SK-N-SH treated with all-trans-retinoic acid at 6 μM for 48 hours (cell line): ENCODE measurements at regions not wholly inside any gene's neighbourhood (a gene's known extent, or its start where the extent isn't known, plus 50 kb on each side); places are given as distances from the start of the nearest gene placed in this dataset.

Experiments
- ATAC-seq: fragments of 200-7000 bp; cut with Tn5 transposase; 3 replicates; pipeline ENCODE4 v1.9.1; 2020; ENCODE audit warnings: mild to moderate bottlenecking, moderate library complexity
- BACH2 ChIP-seq: fragments of 250-450 bp; sonication (Bioruptor Pico); IDR thresholded peaks from 2 replicates; pipeline ENCODE4 v1.9.0; 2021; ENCODE audit warnings: mild to moderate bottlenecking, borderline replicate concordance
- ESRRG ChIP-seq: fragments of 250-450 bp; sonication (Bioruptor Pico); IDR thresholded peaks from 2 replicates; pipeline ENCODE4 v1.6.1; 2021; ENCODE audit warnings: mild to moderate bottlenecking
- GLIS3 ChIP-seq: fragments of 250-450 bp; sonication (Bioruptor Pico); IDR thresholded peaks from 2 replicates; pipeline ENCODE4 v1.5.0; 2020; ENCODE audit warnings: mild to moderate bottlenecking, moderate library complexity
- ISL1 ChIP-seq: fragments of 250-450 bp; sonication (Bioruptor Pico); IDR thresholded peaks from 2 replicates; pipeline ENCODE4 v2.1.2; 2022; ENCODE audit warnings: mild to moderate bottlenecking, moderate library complexity
- OSR1 ChIP-seq: fragments of 250-450 bp; sonication (Bioruptor Pico); IDR thresholded peaks from 2 replicates; pipeline ENCODE4 v1.8.0; 2022; ENCODE audit warnings: moderate library complexity, mild to moderate bottlenecking, inconsistent platforms
- PPARA ChIP-seq: fragments of 250-450 bp; sonication (Bioruptor Pico); IDR thresholded peaks from 2 replicates; pipeline ENCODE4 v1.5.0; 2020; ENCODE audit warnings: mild to moderate bottlenecking, borderline replicate concordance
- SNAI2 ChIP-seq: fragments of 250-450 bp; sonication (Bioruptor Pico); IDR thresholded peaks from 2 replicates; pipeline ENCODE4 v1.5.0; 2020; ENCODE audit warnings: mild to moderate bottlenecking, moderate library complexity
- TCF4 ChIP-seq: fragments of 250-450 bp; sonication (Bioruptor Pico); IDR thresholded peaks from 2 replicates; pipeline ENCODE4 v1.8.0; 2021; ENCODE audit warnings: mild to moderate bottlenecking, moderate library complexity, borderline replicate concordance
- ZC3H10 ChIP-seq: fragments of 250-450 bp; sonication (Bioruptor Pico); IDR thresholded peaks from 2 replicates; pipeline ENCODE4 v1.5.1; 2021; ENCODE audit warnings: mild to moderate bottlenecking, moderate library complexity
- ZFP3 ChIP-seq: fragments of 250-450 bp; sonication (Bioruptor Pico); IDR thresholded peaks from 2 replicates; pipeline ENCODE4 v1.5.0; 2020; ENCODE audit warnings: mild to moderate bottlenecking, moderate library complexity
- ZFP30 ChIP-seq: fragments of 450-650 bp; formaldehyde crosslinking; IDR thresholded peaks from 2 replicates; pipeline ENCODE4 v1.5.0; 2022; ENCODE audit warnings: mild to moderate bottlenecking, moderate library complexity
- ZNF565 ChIP-seq: fragments of 450-650 bp; formaldehyde crosslinking; conservative IDR thresholded peaks from 2 replicates; pipeline ENCODE4 v1.5.0; 2020; ENCODE audit warnings: low read depth, mild to moderate bottlenecking, moderate library complexity
- ZNF8 ChIP-seq: fragments of 450-650 bp; formaldehyde crosslinking; IDR thresholded peaks from 2 replicates; pipeline ENCODE4 v1.5.0; 2020; ENCODE audit warnings: mild to moderate bottlenecking, moderate library complexity
- TF ChIP-seq, protein P1 (sequence below): fragments of 250-450 bp; sonication (Bioruptor Pico); IDR thresholded peaks from 2 replicates; pipeline ENCODE4 v1.5.1; 2020; ENCODE audit warnings: low read depth, mild to moderate bottlenecking, moderate library complexity
- TF ChIP-seq, protein P2 (sequence below): fragments of 250-450 bp; sonication (Bioruptor Pico); IDR thresholded peaks from 2 replicates; pipeline ENCODE4 v1.8.0; 2020; ENCODE audit warnings: mild to moderate bottlenecking, moderate library complexity, borderline replicate concordance
- TF ChIP-seq, protein P3 (sequence below): fragments of 250-450 bp; sonication (Bioruptor Pico); IDR thresholded peaks from 2 replicates; pipeline ENCODE4 v1.8.0; 2021; ENCODE audit warnings: low read depth, mild to moderate bottlenecking, moderate library complexity, borderline replicate concordance
- TF ChIP-seq, protein P4 (sequence below): fragments of 250-450 bp; sonication (Bioruptor Pico); IDR thresholded peaks from 2 replicates; pipeline ENCODE4 v1.5.0; 2020; ENCODE audit warnings: mild to moderate bottlenecking, moderate library complexity
- TF ChIP-seq, protein P5 (sequence below): fragments of 250-450 bp; sonication (Bioruptor Pico); IDR thresholded peaks from 2 replicates; pipeline ENCODE4 v1.5.1; 2021; ENCODE audit warnings: mild to moderate bottlenecking, moderate library complexity

DNA sequence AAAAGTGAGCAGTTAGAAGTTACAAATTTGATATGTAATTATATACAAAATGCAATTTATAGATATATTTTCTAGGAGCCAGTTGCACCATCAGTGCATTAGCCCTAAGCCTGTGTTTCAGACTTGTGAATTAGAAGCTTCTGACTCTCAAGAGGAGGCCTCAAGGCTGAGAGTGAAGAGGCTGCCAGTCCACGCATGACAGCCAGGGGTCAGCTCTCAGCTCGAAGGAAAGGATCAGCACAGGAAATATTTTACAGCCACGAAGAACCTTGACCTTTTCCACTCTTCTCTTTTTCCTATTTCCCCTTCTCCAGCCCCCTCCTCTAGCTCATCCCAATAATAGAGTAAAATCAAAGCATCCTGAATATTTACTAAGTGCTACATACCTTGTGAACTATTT lies 642.4 kb downstream of the TRIML1 start:
- peak; percentile 64; the same call in 2 of the 3 replicates for ATAC-seq

DNA sequence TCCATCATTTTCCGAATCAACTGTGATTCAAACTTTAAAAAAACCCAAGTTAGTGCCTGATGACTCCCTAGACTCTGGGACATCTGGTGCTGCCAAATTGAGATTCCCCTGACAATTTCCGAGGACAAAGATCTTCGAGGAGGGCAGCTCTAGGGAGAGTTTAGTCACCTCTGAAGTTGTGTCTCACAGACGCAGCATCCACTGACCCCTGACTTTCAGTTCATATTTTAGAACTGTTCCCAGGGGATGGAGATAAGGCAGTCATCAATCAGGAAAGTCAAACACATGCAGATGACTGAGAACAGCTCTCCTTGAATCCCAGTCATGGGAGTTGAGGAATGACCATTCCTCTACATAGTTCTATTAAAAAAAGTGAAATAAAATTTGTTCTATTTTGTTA lies 643.9 kb downstream of the TRIML1 start:
- no peak for ATAC-seq
- TF ChIP-seq, protein P1, sequence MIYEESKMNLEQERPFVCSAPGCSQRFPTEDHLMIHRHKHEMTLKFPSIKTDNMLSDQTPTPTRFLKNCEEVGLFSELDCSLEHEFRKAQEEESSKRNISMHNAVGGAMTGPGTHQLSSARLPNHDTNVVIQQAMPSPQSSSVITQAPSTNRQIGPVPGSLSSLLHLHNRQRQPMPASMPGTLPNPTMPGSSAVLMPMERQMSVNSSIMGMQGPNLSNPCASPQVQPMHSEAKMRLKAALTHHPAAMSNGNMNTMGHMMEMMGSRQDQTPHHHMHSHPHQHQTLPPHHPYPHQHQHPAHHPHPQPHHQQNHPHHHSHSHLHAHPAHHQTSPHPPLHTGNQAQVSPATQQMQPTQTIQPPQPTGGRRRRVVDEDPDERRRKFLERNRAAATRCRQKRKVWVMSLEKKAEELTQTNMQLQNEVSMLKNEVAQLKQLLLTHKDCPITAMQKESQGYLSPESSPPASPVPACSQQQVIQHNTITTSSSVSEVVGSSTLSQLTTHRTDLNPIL (CRISPR knock-in tag), result no peak
- TF ChIP-seq OSR1 (CRISPR knock-in tag) (no peak), ZFP30 (CRISPR knock-in tag) (no peak), ISL1 (CRISPR knock-in tag) (no peak), SNAI2 (CRISPR knock-in tag) (no peak), PPARA (no peak)
- TF ChIP-seq, protein P2, sequence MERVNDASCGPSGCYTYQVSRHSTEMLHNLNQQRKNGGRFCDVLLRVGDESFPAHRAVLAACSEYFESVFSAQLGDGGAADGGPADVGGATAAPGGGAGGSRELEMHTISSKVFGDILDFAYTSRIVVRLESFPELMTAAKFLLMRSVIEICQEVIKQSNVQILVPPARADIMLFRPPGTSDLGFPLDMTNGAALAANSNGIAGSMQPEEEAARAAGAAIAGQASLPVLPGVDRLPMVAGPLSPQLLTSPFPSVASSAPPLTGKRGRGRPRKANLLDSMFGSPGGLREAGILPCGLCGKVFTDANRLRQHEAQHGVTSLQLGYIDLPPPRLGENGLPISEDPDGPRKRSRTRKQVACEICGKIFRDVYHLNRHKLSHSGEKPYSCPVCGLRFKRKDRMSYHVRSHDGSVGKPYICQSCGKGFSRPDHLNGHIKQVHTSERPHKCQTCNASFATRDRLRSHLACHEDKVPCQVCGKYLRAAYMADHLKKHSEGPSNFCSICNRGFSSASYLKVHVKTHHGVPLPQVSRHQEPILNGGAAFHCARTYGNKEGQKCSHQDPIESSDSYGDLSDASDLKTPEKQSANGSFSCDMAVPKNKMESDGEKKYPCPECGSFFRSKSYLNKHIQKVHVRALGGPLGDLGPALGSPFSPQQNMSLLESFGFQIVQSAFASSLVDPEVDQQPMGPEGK (CRISPR knock-in tag), result no peak
- TF ChIP-seq, protein P3, sequence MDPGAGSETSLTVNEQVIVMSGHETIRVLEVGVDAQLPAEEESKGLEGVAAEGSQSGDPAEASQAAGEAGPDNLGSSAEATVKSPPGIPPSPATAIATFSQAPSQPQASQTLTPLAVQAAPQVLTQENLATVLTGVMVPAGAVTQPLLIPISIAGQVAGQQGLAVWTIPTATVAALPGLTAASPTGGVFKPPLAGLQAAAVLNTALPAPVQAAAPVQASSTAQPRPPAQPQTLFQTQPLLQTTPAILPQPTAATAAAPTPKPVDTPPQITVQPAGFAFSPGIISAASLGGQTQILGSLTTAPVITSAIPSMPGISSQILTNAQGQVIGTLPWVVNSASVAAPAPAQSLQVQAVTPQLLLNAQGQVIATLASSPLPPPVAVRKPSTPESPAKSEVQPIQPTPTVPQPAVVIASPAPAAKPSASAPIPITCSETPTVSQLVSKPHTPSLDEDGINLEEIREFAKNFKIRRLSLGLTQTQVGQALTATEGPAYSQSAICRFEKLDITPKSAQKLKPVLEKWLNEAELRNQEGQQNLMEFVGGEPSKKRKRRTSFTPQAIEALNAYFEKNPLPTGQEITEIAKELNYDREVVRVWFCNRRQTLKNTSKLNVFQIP (CRISPR knock-in tag), result no peak
- TF ChIP-seq, protein P4, sequence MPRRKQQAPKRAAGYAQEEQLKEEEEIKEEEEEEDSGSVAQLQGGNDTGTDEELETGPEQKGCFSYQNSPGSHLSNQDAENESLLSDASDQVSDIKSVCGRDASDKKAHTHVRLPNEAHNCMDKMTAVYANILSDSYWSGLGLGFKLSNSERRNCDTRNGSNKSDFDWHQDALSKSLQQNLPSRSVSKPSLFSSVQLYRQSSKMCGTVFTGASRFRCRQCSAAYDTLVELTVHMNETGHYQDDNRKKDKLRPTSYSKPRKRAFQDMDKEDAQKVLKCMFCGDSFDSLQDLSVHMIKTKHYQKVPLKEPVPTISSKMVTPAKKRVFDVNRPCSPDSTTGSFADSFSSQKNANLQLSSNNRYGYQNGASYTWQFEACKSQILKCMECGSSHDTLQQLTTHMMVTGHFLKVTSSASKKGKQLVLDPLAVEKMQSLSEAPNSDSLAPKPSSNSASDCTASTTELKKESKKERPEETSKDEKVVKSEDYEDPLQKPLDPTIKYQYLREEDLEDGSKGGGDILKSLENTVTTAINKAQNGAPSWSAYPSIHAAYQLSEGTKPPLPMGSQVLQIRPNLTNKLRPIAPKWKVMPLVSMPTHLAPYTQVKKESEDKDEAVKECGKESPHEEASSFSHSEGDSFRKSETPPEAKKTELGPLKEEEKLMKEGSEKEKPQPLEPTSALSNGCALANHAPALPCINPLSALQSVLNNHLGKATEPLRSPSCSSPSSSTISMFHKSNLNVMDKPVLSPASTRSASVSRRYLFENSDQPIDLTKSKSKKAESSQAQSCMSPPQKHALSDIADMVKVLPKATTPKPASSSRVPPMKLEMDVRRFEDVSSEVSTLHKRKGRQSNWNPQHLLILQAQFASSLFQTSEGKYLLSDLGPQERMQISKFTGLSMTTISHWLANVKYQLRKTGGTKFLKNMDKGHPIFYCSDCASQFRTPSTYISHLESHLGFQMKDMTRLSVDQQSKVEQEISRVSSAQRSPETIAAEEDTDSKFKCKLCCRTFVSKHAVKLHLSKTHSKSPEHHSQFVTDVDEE (CRISPR knock-in tag), result no peak

More for the DNA sequence above, 642.4 kb downstream of the TRIML1 start:
- no peak for TF ChIP-seq ZNF565
- no peak for TF ChIP-seq TCF4 (CRISPR knock-in tag)
- TF ChIP-seq BACH2 (CRISPR knock-in tag), result no peak
- no peak for TF ChIP-seq ESRRG (CRISPR knock-in tag)
- no peak for TF ChIP-seq ZC3H10 (CRISPR knock-in tag)
- no peak for TF ChIP-seq PPARA
- no peak for TF ChIP-seq GLIS3 (CRISPR knock-in tag)
- TF ChIP-seq, protein P3 (CRISPR knock-in tag), result no peak
- TF ChIP-seq ZNF8, result no peak
- no peak for TF ChIP-seq ZFP3 (CRISPR knock-in tag)
- TF ChIP-seq, protein P4 (CRISPR knock-in tag), result no peak
- TF ChIP-seq OSR1 (CRISPR knock-in tag), result no peak
- TF ChIP-seq, protein P5, sequence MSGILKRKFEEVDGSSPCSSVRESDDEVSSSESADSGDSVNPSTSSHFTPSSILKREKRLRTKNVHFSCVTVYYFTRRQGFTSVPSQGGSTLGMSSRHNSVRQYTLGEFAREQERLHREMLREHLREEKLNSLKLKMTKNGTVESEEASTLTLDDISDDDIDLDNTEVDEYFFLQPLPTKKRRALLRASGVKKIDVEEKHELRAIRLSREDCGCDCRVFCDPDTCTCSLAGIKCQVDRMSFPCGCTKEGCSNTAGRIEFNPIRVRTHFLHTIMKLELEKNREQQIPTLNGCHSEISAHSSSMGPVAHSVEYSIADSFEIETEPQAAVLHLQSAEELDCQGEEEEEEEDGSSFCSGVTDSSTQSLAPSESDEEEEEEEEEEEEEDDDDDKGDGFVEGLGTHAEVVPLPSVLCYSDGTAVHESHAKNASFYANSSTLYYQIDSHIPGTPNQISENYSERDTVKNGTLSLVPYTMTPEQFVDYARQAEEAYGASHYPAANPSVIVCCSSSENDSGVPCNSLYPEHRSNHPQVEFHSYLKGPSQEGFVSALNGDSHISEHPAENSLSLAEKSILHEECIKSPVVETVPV (CRISPR knock-in tag), result no peak
